ENCODE measurements at regions not wholly inside any gene's neighbourhood (a gene's known extent, or its start where the extent isn't known, plus 50 kb on each side); places are given as distances from the start of the nearest gene placed in this dataset.

GRCh38 chr5:67997892-67998457, 217.6 kb upstream of the PIK3R1 start:
- no peak for DNase-seq (ENCODE audit: low read depth)

GRCh38 chr5:67997148-67997547, 218.4 kb upstream of the PIK3R1 start:
- TF ChIP-seq CTCF (IDR thresholded peaks at IDR 0.05; ENCODE audit: control insufficient read depth, insufficient read depth, low read depth, low read length, missing control alignments) = no peak
- no peak overlapping the region for H3K4me3 ChIP-seq (ENCODE audit: control insufficient read depth, low read depth, low read length)

More at GRCh38 chr5:67997892-67998457, 217.6 kb upstream of the PIK3R1 start:
- no peak overlapping the region for H3K4me3 ChIP-seq (ENCODE audit: control insufficient read depth, low read depth, low read length)
- no peak for TF ChIP-seq CTCF (IDR thresholded peaks at IDR 0.05; ENCODE audit: control insufficient read depth, insufficient read depth, low read depth, low read length, missing control alignments)

GRCh38 chr5:67996596-67996995, 219.0 kb upstream of the PIK3R1 start:
- no peak for DNase-seq (ENCODE audit: low read depth)
- no peak overlapping the region for H3K4me3 ChIP-seq (ENCODE audit: control insufficient read depth, low read depth, low read length)
- TF ChIP-seq CTCF (IDR thresholded peaks at IDR 0.05; ENCODE audit: control insufficient read depth, insufficient read depth, low read depth, low read length, missing control alignments) = no peak

More at GRCh38 chr5:67997148-67997547, 218.4 kb upstream of the PIK3R1 start:
- DNase-seq (ENCODE audit: low read depth) = no peak

GRCh38 chr5:67992923-67993322, 222.6 kb upstream of the PIK3R1 start:
- TF ChIP-seq CTCF (IDR thresholded peaks at IDR 0.05; ENCODE audit: control insufficient read depth, insufficient read depth, low read depth, low read length, missing control alignments) = no peak
- DNase-seq (ENCODE audit: low read depth) = no peak

GRCh38 chr5:67989456-67989855, 226.1 kb upstream of the PIK3R1 start:
- H3K4me3 ChIP-seq (ENCODE audit: control insufficient read depth, low read depth, low read length) = no peak overlapping the region
- peak; percentile 40 for DNase-seq (ENCODE audit: low read depth)
- no peak for TF ChIP-seq CTCF (IDR thresholded peaks at IDR 0.05; ENCODE audit: control insufficient read depth, insufficient read depth, low read depth, low read length, missing control alignments)

More at GRCh38 chr5:67992923-67993322, 222.6 kb upstream of the PIK3R1 start:
- no peak overlapping the region for H3K4me3 ChIP-seq (ENCODE audit: control insufficient read depth, low read depth, low read length)

GRCh38 chr5:67986761-67987160, 228.8 kb upstream of the PIK3R1 start:
- no peak for TF ChIP-seq CTCF (IDR thresholded peaks at IDR 0.05; ENCODE audit: control insufficient read depth, insufficient read depth, low read depth, low read length, missing control alignments)
- no peak for DNase-seq (ENCODE audit: low read depth)

More at GRCh38 chr5:67986761-67987160, 228.8 kb upstream of the PIK3R1 start:
- no peak overlapping the region for H3K4me3 ChIP-seq (ENCODE audit: control insufficient read depth, low read depth, low read length)

Data from AG09309 (cell line).